HepG2 (cell line): ENCODE measurements at regions not wholly inside any gene's neighbourhood (a gene's known extent, or its start where the extent isn't known, plus 50 kb on each side); places are given as distances from the start of the nearest gene placed in this dataset.

Experiments
- ATRX ChIP-seq: sonication (generic); formaldehyde crosslinking; IDR thresholded peaks from 2 replicates; pipeline ENCODE4 v1.4.0; 2020; ENCODE audit warnings: missing genetic modification reagents, borderline replicate concordance
- FOXA1 ChIP-seq, 2 experiments: fragments of 450-650 bp in 1 of 2; sonication (generic) in 1 of 2; formaldehyde crosslinking in 1 of 2; IDR thresholded peaks; 2 replicates each; pipeline versions ENCODE4 v1.4.0 to v1.6.1; 2016 to 2020; ENCODE audit warnings: missing genetic modification reagents in 1 of 2
- GABPA ChIP-seq, 2 experiments: IDR thresholded peaks; 2 replicates each; pipeline ENCODE4 v1.6.1; 2011 to 2016; ENCODE audit warnings: low read depth in 2 of 2, low read length in 1 of 2, missing biosample characterization in 1 of 2, missing genetic modification characterization in 1 of 2
- HNRNPLL ChIP-seq: fragments of 200-400 bp; formaldehyde crosslinking; IDR thresholded peaks from 2 replicates; pipeline ENCODE4 v1.6.1; 2017; ENCODE audit warnings: mild to moderate bottlenecking, low read depth, low read length; ENCODE audit not compliant: poor library complexity, severe bottlenecking
- MXI1 ChIP-seq: IDR thresholded peaks from 3 replicates; pipeline ENCODE4 v1.6.1; 2012; ENCODE audit warnings: low read depth, low read length, inconsistent platforms, borderline replicate concordance
- NR2C2 ChIP-seq: sonication (generic); formaldehyde crosslinking; IDR thresholded peaks from 2 replicates; pipeline ENCODE4 v1.4.0; 2020; ENCODE audit warnings: missing genetic modification reagents, mild to moderate bottlenecking, moderate library complexity, borderline replicate concordance
- PRPF4 ChIP-seq: fragments of 200-400 bp; formaldehyde crosslinking; IDR thresholded peaks from 2 replicates; pipeline ENCODE4 v1.6.1; 2016; ENCODE audit warnings: low read length, low read depth; ENCODE audit not compliant: poor library complexity, severe bottlenecking
- RNF2 ChIP-seq: fragments of 450-650 bp; conservative IDR thresholded peaks from 2 replicates; pipeline ENCODE4 v1.6.1; 2016; ENCODE audit warnings: low read depth
- SRF ChIP-seq: IDR thresholded peaks from 2 replicates; pipeline ENCODE4 v1.6.1; 2011; ENCODE audit warnings: mild to moderate bottlenecking, low read depth, low read length, moderate library complexity
- TP53 ChIP-seq: sonication (generic); formaldehyde crosslinking; conservative IDR thresholded peaks from 2 replicates; pipeline ENCODE4 v1.4.0; 2020; ENCODE audit warnings: missing genetic modification reagents
- ZNF597 ChIP-seq: sonication (generic); formaldehyde crosslinking; IDR thresholded peaks from 2 replicates; pipeline ENCODE4 v1.5.0; 2020; ENCODE audit warnings: missing genetic modification reagents
- ZNF670 ChIP-seq: sonication (generic); formaldehyde crosslinking; IDR thresholded peaks from 2 replicates; pipeline ENCODE4 v1.8.0; 2022; ENCODE audit warnings: mild to moderate bottlenecking, missing genetic modification reagents, borderline replicate concordance
- ZNF768 ChIP-seq: sonication (generic); formaldehyde crosslinking; IDR thresholded peaks from 2 replicates; pipeline ENCODE4 v1.4.0; 2020; ENCODE audit warnings: missing genetic modification reagents

GRCh38 chr2:88855620-88856408, 164.3 kb downstream of the RPIA start:
- TF ChIP-seq GABPA (IDR thresholded peaks at IDR 0.05; ENCODE audit: low read depth, low read length): no peak
- no peak for TF ChIP-seq GABPA (CRISPR knock-in tag; IDR thresholded peaks at IDR 0.05; ENCODE audit: low read depth)
- TF ChIP-seq SRF: no peak
- TF ChIP-seq HNRNPLL: no peak
- TF ChIP-seq PRPF4: no peak
- TF ChIP-seq ZNF768 (CRISPR knock-in tag): no peak
- no peak for TF ChIP-seq MXI1
- no peak for TF ChIP-seq ZNF597 (CRISPR knock-in tag)
- no peak for TF ChIP-seq TP53
- TF ChIP-seq NR2C2 (CRISPR knock-in tag): no peak
- TF ChIP-seq FOXA1 (IDR thresholded peaks at IDR 0.05): no peak
- no peak for TF ChIP-seq FOXA1 (CRISPR knock-in tag; IDR thresholded peaks at IDR 0.05)
- no peak for TF ChIP-seq RNF2
- TF ChIP-seq ZNF670 (CRISPR knock-in tag): no peak
- TF ChIP-seq ATRX (CRISPR knock-in tag): no peak
